ENCODE measurements at regions not wholly inside any gene's neighbourhood (a gene's known extent, or its start where the extent isn't known, plus 50 kb on each side); places are given as distances from the start of the nearest gene placed in this dataset.

GRCh38 chr4:152072001-152072485, 311.2 kb upstream of the GATB start:
- TF ChIP-seq CTCF (IDR thresholded peaks at IDR 0.05; ENCODE audit: low read depth, low read length) (no peak), POLR2A (IDR thresholded peaks at IDR 0.05; ENCODE audit: extremely low read depth, insufficient read length) (no peak), MYC (IDR thresholded peaks at IDR 0.05; ENCODE audit: low read depth, low read length) (no peak)

Measured in NB4 (cell line).